GM19239 (cell line): ENCODE measurements at regions not wholly inside any gene's neighbourhood (a gene's known extent, or its start where the extent isn't known, plus 50 kb on each side); places are given as distances from the start of the nearest gene placed in this dataset.
A peak's percentile ranks its signal among the peaks of the same experiment; 100 is the strongest.

ENCODE experiments used
- DNase-seq: peaks from one replicate; pipeline ENCODE4 v3.0.0; 2011; ENCODE audit warnings: low spot score; ENCODE audit not compliant: insufficient read length
- FAIRE-seq: peaks from 2 replicates; lab custom pipeline; 2011; peaks lifted over from hg19 to GRCh38; lab: Jason Lieb, UNC

DNA sequence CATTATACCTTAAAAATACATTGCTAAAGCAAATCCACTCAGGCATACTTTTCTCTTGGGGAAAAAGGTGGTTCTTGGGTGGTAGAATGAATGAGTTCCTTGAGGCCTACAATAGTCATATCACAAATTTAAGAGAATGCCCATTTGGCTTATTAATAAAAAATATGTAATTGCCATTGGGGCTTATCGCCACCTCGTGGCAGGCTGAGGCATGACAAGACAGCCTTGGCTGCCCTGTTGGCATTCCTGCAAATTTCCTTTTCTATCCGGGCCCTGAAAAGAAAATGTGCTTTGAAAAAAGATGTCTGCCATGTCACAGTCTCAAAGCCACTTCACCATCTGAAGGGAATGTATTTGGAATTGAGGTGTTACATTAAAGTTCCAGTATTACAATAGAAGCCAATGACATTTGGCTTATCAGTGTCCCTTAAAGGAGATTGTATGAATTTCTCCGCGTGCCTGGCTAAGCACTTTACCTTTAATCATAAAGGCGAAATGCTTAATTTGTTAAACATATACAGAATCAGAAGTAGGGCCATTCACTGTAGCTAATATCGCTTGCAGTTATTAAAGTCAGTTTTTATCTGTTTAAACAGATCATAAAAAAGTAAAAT, 188.3 kb upstream of the ZFP64 start:
- DNase-seq (no peak), FAIRE-seq (peak; percentile 42)

GRCh38 chr20:52372169-52372568, 180.6 kb upstream of the ZFP64 start:
- FAIRE-seq: no peak
- no peak for DNase-seq

- FAIRE-seq (no peak), DNase-seq (no peak)
Measured at GRCh38 chr20:52365688-52366087, 174.1 kb upstream of the ZFP64 start.

DNA sequence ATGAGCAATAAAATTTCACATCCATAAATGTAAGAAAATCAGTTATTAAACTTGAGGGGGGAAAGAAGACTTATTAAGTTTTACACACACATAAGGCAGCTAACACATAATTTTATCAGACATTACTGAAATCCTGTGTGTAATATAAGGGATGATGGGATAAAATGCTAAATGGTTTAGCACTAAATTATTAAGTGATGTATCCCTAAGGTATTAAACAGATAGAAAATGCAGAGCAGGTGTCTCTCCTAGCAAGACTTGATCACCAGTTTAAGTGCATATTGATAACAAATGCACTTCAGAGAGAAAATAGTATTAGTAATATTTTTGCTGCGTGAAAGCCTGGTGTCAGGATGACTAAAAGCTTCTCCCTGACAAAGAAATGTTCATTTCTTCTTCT, 172.8 kb upstream of the ZFP64 start:
- DNase-seq (no peak), FAIRE-seq (no peak)

- no peak for FAIRE-seq
Measured at GRCh38 chr20:52361650-52362049, 170.1 kb upstream of the ZFP64 start.

GRCh38 chr20:52349806-52350205, 158.2 kb upstream of the ZFP64 start:
- DNase-seq (no peak), FAIRE-seq (no peak)

More at GRCh38 chr20:52361650-52362049, 170.1 kb upstream of the ZFP64 start:
- DNase-seq: no peak

DNA sequence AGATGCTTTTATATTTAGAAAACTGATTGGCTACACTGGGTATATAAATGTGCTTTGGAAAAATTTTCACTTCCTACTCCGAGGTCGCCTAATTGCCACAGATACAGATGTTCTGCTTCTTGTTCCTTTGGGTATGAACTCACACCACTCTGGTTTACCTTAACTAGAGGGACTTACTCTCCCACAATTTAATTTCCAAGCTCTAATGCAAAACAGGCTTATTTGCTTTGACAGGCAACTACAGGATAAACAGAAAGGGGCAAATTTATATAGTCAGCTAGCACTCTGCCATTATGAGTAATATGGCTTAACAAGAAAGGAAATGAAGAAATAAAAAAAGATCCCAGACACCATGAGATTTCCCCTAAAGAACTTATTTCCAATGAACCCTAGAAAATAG, 156.9 kb upstream of the ZFP64 start:
- DNase-seq (no peak), FAIRE-seq (no peak)

- no peak for DNase-seq
- no peak for FAIRE-seq
Measured at GRCh38 chr20:52346797-52347196, 155.2 kb upstream of the ZFP64 start.

- FAIRE-seq (no peak), DNase-seq (no peak)
Measured at GRCh38 chr20:52342913-52343312, 151.3 kb upstream of the ZFP64 start.

DNA sequence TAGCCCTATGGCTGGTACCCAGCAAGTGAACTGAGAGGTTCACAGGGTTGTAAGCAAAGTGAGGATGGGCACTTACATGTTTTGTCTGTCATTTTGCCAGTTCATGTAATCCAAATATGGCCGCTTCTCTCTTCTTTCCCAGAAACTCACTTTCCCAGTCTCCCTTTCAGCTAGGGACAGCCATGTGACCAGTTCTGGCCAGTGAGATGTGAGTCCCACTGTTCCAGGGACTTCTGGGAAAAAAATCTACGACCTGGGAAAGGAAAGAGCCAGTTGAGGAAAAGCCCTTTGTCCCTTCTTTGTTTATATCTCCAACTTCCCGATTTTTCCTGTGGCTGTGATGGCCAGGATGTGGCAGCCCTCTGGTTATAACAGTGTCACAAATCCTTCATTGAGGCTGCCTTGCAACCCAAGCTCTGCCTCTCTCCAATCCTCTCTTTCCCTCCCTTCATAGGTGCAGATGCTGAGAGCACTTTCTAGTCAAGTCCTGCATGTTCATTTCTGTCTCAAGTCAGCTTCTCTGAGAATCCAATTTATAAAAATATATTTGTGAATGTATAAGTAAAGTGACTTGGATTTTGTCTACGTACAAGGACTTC, 148.6 kb upstream of the ZFP64 start:
- FAIRE-seq (no peak), DNase-seq (no peak)

- no peak for FAIRE-seq
Measured at GRCh38 chr20:52332649-52333250, 141.2 kb upstream of the ZFP64 start.

GRCh38 chr20:52332230-52332629, 140.7 kb upstream of the ZFP64 start:
- no peak for FAIRE-seq

More at GRCh38 chr20:52332649-52333250, 141.2 kb upstream of the ZFP64 start:
- no peak for DNase-seq

GRCh38 chr20:52331655-52332054, 140.1 kb upstream of the ZFP64 start:
- DNase-seq: no peak
- FAIRE-seq: no peak

More at GRCh38 chr20:52332230-52332629, 140.7 kb upstream of the ZFP64 start:
- no peak for DNase-seq

- no peak for FAIRE-seq
- no peak for DNase-seq
Measured at GRCh38 chr20:52321396-52321795, 129.8 kb upstream of the ZFP64 start.

DNA sequence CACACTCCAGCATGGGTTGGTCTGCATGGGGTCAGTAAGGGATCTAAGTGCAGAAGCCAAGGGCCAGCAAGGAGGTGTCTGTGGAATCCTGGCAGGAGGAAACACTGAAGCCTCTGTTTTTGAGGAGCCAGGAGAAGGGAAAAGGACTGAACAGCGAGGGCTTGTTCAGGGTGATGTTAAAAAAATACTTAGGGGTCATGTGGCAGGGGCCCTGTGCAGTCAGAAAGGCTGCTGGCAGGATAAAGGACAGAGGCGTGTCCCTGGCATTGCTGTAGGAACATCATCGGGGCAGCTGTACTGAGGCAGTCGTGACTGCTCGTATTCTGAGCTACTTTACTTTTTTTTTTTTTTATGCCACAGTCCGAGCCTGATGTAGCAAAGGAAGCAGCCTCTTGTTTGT, 127.1 kb upstream of the ZFP64 start:
- FAIRE-seq: no peak
- no peak for DNase-seq

GRCh38 chr20:52313341-52313963, 121.9 kb upstream of the ZFP64 start:
- DNase-seq: no peak
- no peak for FAIRE-seq

- DNase-seq (peak; percentile 18), FAIRE-seq (no peak)
Measured at GRCh38 chr20:52312132-52312729, 120.7 kb upstream of the ZFP64 start.

- DNase-seq: no peak
- no peak for FAIRE-seq
Measured at GRCh38 chr20:52311209-52311794, 119.7 kb upstream of the ZFP64 start.

GRCh38 chr20:52309181-52309580, 117.6 kb upstream of the ZFP64 start:
- FAIRE-seq (no peak), DNase-seq (no peak)

GRCh38 chr20:52306477-52306876, 114.9 kb upstream of the ZFP64 start:
- FAIRE-seq: no peak
- no peak for DNase-seq

GRCh38 chr20:52305858-52306257, 114.3 kb upstream of the ZFP64 start:
- FAIRE-seq: no peak
- DNase-seq: no peak
